ENCODE measurements at regions not wholly inside any gene's neighbourhood (a gene's known extent, or its start where the extent isn't known, plus 50 kb on each side); places are given as distances from the start of the nearest gene placed in this dataset.
"Not testable (repeated sequence)": the region's sequence is repeated elsewhere in the genome, so short reads cannot be mapped to it uniquely, and the experiment has no call there.

DNA sequence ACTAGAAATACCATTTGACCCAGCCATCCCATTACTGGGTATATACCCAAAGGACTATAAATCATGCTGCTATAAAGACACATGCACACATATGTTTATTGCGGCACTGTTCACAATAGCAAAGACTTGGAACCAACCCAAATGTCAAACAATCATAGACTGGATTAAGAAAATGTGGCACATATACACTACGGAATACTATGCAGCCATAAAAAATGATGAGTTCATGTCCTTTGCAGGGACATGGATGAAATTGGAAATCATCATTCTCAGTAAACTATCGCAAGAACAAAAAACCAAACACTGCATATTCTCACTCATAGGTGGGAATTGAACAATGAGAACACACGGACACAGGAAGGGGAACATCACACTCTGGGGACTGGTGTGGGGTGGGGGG lies 220.4 kb downstream of the ZNF608 start:
- TF ChIP-seq, protein P1, sequence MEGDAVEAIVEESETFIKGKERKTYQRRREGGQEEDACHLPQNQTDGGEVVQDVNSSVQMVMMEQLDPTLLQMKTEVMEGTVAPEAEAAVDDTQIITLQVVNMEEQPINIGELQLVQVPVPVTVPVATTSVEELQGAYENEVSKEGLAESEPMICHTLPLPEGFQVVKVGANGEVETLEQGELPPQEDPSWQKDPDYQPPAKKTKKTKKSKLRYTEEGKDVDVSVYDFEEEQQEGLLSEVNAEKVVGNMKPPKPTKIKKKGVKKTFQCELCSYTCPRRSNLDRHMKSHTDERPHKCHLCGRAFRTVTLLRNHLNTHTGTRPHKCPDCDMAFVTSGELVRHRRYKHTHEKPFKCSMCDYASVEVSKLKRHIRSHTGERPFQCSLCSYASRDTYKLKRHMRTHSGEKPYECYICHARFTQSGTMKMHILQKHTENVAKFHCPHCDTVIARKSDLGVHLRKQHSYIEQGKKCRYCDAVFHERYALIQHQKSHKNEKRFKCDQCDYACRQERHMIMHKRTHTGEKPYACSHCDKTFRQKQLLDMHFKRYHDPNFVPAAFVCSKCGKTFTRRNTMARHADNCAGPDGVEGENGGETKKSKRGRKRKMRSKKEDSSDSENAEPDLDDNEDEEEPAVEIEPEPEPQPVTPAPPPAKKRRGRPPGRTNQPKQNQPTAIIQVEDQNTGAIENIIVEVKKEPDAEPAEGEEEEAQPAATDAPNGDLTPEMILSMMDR (IDR thresholded peaks at IDR 0.05), result not testable (repeated sequence)
- not testable (repeated sequence) for TF ChIP-seq POLR2A (IDR thresholded peaks at IDR 0.05)
